K562 (cell line): ENCODE measurements at regions not wholly inside any gene's neighbourhood (a gene's known extent, or its start where the extent isn't known, plus 50 kb on each side); places are given as distances from the start of the nearest gene placed in this dataset.

Experiments used
- ATAC-seq: fragments of 200-7000 bp; cut with Tn5 transposase; 3 replicates; pipeline ENCODE4 v1.9.1; 2020; ENCODE audit warnings: moderate library complexity
- BruUV-seq: library from RNA; stranded (reverse); fragments of 400-500 nt; replicated peaks from 2 replicates; lab custom pipeline; 2021; lab: Mats Ljungman, UMichigan
- CTCF ChIA-PET: fragments of 300-600 bp; formaldehyde crosslinking; extraction: SDS; loops from one replicate; lab custom pipeline; 2021; ENCODE audit warnings: low intra/inter-chr PET ratio; lab: Yijun Ruan, JAX
- POLR2A ChIA-PET: fragments of 300-600, 350-650 bp; sonication (Branson Sonifier 250); formaldehyde crosslinking; extraction: SDS; loops from one replicate; lab custom pipeline; 2021; ENCODE audit warnings: antibody characterized with exemption, inconsistent platforms; lab: Yijun Ruan, JAX
- DNase-seq, 4 experiments: peaks; one replicate each; pipeline versions ENCODE4 v3.0.0 to v3.0.0-alpha.2; 2011 to 2018; ENCODE audit warnings: low spot score in 3 of 4, mixed read lengths in 3 of 4; ENCODE audit errors: extremely low read depth in 1 of 4
- FAIRE-seq: peaks from 2 replicates; lab custom pipeline; 2011; peaks lifted over from hg19 to GRCh38; lab: Jason Lieb, UNC
- H2AFZ ChIP-seq: 2 replicates; pipeline ENCODE4 v1.6.0; 2011; ENCODE audit warnings: low read depth, low read length, control low read depth, inconsistent platforms
- H3K27ac ChIP-seq: fragments of 200-600 bp; 3 replicates; pipeline ENCODE4 v1.8.0; 2011; ENCODE audit warnings: low read depth, mild to moderate bottlenecking, control low read depth, inconsistent platforms, low read length, moderate library complexity, mixed read lengths; ENCODE audit errors: extremely low read depth
- H3K27me3 ChIP-seq, 2 experiments: fragments of 300-600 bp in 1 of 2; 2 replicates in 1 of 2; 3 replicates in 1 of 2; pipeline versions ENCODE4 v1.6.0 to v1.8.0; 2011; ENCODE audit warnings: inconsistent platforms in 2 of 2, low read length in 2 of 2, mild to moderate bottlenecking in 1 of 2, mixed read lengths in 1 of 2, moderate library complexity in 1 of 2; ENCODE audit not compliant: control insufficient read depth in 2 of 2, insufficient read depth in 2 of 2
- H3K36me3 ChIP-seq: fragments of 300-600 bp; 3 replicates; pipeline ENCODE4 v1.8.0; 2011; ENCODE audit warnings: mild to moderate bottlenecking, low read length, inconsistent platforms; ENCODE audit not compliant: control insufficient read depth, insufficient read depth
- H3K4me1 ChIP-seq, 2 experiments: fragments of 200-600 bp in 1 of 2; replicated peaks in 1 of 2; 2 replicates in 1 of 2; 3 replicates in 1 of 2; pipeline versions ENCODE4 v1.5.1 to v1.8.0; 2011; ENCODE audit warnings: inconsistent platforms in 2 of 2, low read length in 2 of 2, mild to moderate bottlenecking in 1 of 2, mixed read lengths in 1 of 2, moderate library complexity in 1 of 2; ENCODE audit not compliant: control insufficient read depth in 2 of 2, insufficient read depth in 2 of 2
- H3K4me2 ChIP-seq: 2 replicates; pipeline ENCODE4 v1.6.1; 2011; ENCODE audit warnings: low read length, control low read depth, inconsistent platforms, mixed read lengths; ENCODE audit not compliant: insufficient read depth
- H3K4me3 ChIP-seq: fragments of 200-600 bp; sonication (generic), shearing (Covaris generic); 2 replicates; pipeline ENCODE4 v1.5.1; 2016; ENCODE audit warnings: control low read depth, inconsistent platforms
- H3K79me2 ChIP-seq: fragments of 200-600 bp; 3 replicates; pipeline ENCODE4 v1.8.0; 2011; ENCODE audit warnings: low read length, inconsistent platforms; ENCODE audit not compliant: control insufficient read depth, insufficient read depth
- H3K9ac ChIP-seq, 2 experiments: 2 replicates each; pipeline versions ENCODE4 v1.6.0 to v1.6.1; 2011; ENCODE audit warnings: low read depth in 2 of 2, low read length in 2 of 2, control low read depth in 1 of 2, inconsistent platforms in 1 of 2, mild to moderate bottlenecking in 1 of 2, mixed read lengths in 1 of 2; ENCODE audit not compliant: insufficient read depth in 1 of 2
- H3K9me1 ChIP-seq: one replicate; pipeline ENCODE4 v1.6.0; 2011; ENCODE audit warnings: inconsistent platforms, mild to moderate bottlenecking, low read length, moderate library complexity; ENCODE audit not compliant: control insufficient read depth, insufficient read depth
- H3K9me3 ChIP-seq: replicated peaks from 2 replicates; pipeline ENCODE4 v1.5.1; 2011; ENCODE audit warnings: low read depth, low read length, inconsistent platforms; ENCODE audit not compliant: control insufficient read depth, insufficient read depth
- H4K20me1 ChIP-seq: replicated peaks from 2 replicates; pipeline ENCODE4 v1.6.1; 2011; ENCODE audit warnings: low read length, inconsistent platforms, mixed read lengths; ENCODE audit not compliant: control insufficient read depth, insufficient read depth
- CBFA2T3 ChIP-seq: fragments of 450-650 bp; IDR thresholded peaks from 2 replicates; pipeline ENCODE4 v1.6.1; 2017
- CBX2 ChIP-seq: fragments of 200-600 bp; sonication (generic); IDR thresholded peaks from one replicate; pipeline ENCODE4 v1.6.1; 2012; ENCODE audit warnings: mild to moderate bottlenecking, low read length, inconsistent platforms; ENCODE audit not compliant: insufficient read depth, poor library complexity, severe bottlenecking
- GATA2 ChIP-seq: sonication (generic); formaldehyde crosslinking; IDR thresholded peaks from 2 replicates; pipeline ENCODE4 v1.4.0; 2020; ENCODE audit warnings: mild to moderate bottlenecking, missing genetic modification reagents
- GATAD2B ChIP-seq: fragments of 450-650 bp; IDR thresholded peaks from 2 replicates; pipeline ENCODE4 v1.6.1; 2017; ENCODE audit warnings: mild to moderate bottlenecking, borderline replicate concordance
- HDAC3 ChIP-seq: fragments of 450-650 bp; IDR thresholded peaks from 2 replicates; pipeline ENCODE4 v1.6.1; 2018; ENCODE audit warnings: borderline replicate concordance, mild to moderate bottlenecking, moderate library complexity; ENCODE audit not compliant: partially characterized antibody
- HMG20A ChIP-seq: fragments of 450-650 bp; formaldehyde crosslinking; conservative IDR thresholded peaks from 2 replicates; pipeline ENCODE4 v1.4.0; 2020; ENCODE audit warnings: mild to moderate bottlenecking, mixed read lengths
- MAZ ChIP-seq, 2 experiments: fragments of 450-650 bp in 1 of 2; sonication (generic) in 1 of 2; formaldehyde crosslinking; IDR thresholded peaks in 1 of 2; conservative IDR thresholded peaks in 1 of 2; 2 replicates each; pipeline versions ENCODE4 v1.4.0 to v1.5.0; 2020; ENCODE audit warnings: mild to moderate bottlenecking in 1 of 2, missing genetic modification reagents in 1 of 2
- NFIC ChIP-seq: fragments of 450-650 bp; IDR thresholded peaks from 2 replicates; pipeline ENCODE4 v1.6.1; 2017; ENCODE audit warnings: mild to moderate bottlenecking, inconsistent platforms
- NR2C1 ChIP-seq, 2 experiments: fragments of 450-650 bp; IDR thresholded peaks; 2 replicates each; pipeline ENCODE4 v1.6.1; 2017; ENCODE audit warnings: mild to moderate bottlenecking in 2 of 2, antibody characterized with exemption in 1 of 2, inconsistent platforms in 1 of 2, missing compliant biosample characterization in 1 of 2, missing genetic modification characterization in 1 of 2
- PURB ChIP-seq: sonication (generic); formaldehyde crosslinking; IDR thresholded peaks from 2 replicates; pipeline ENCODE4 v1.9.0; 2021; ENCODE audit warnings: low read depth, mild to moderate bottlenecking, missing genetic modification reagents
- RUNX1 ChIP-seq: sonication (generic); IDR thresholded peaks from 2 replicates; pipeline ENCODE4 v1.6.1; 2016; ENCODE audit warnings: antibody characterized with exemption, low read depth
- SOX6 ChIP-seq: fragments of 450-650 bp; IDR thresholded peaks from 2 replicates; pipeline ENCODE4 v1.6.1; 2014; ENCODE audit warnings: mild to moderate bottlenecking
- SRSF9 ChIP-seq: fragments of 200-400 bp; formaldehyde crosslinking; IDR thresholded peaks from 2 replicates; pipeline ENCODE4 v1.6.1; 2017; ENCODE audit warnings: low read depth, low read length, borderline replicate concordance
- TAL1 ChIP-seq: fragments of 450-650 bp; IDR thresholded peaks from 2 replicates; pipeline ENCODE4 v1.6.1; 2016; ENCODE audit warnings: mild to moderate bottlenecking
- ZBED1 ChIP-seq: IDR thresholded peaks from 2 replicates; pipeline ENCODE4 v1.6.1; 2014
- ZNF134 ChIP-seq: fragments of 250-450 bp; sonication (Bioruptor Pico); conservative IDR thresholded peaks from 2 replicates; pipeline ENCODE4 v1.4.0; 2020
- ZNF408 ChIP-seq: fragments of 250-450 bp; sonication (Bioruptor Pico); IDR thresholded peaks from 2 replicates; pipeline ENCODE4 v1.4.0; 2020; ENCODE audit warnings: low read depth, mild to moderate bottlenecking, moderate library complexity
- ZNF76 ChIP-seq: fragments of 250-450 bp; sonication (Bioruptor Pico); IDR thresholded peaks from 2 replicates; pipeline ENCODE4 v1.4.0; 2020; ENCODE audit warnings: mild to moderate bottlenecking, moderate library complexity, borderline replicate concordance
- WGBS: fragments of 100-300 bp; shearing (Covaris generic); methylation state at CpG from one replicate; pipeline ENCODE4 v1.1.6; 2016; ENCODE audit warnings: low coverage, mixed read lengths; ENCODE audit not compliant: insufficient coverage; ENCODE audit errors: missing lambda C conversion rate; 5-methylcytosine and 5-hydroxymethylcytosine counted together
- in situ Hi-C: fragments of 300-500 bp; cut with MboI; formaldehyde crosslinking; loops from 4 replicates; pipeline ENCODE4 v1.15.0; 2018; ENCODE audit warnings: inconsistent platforms, mixed read lengths
- intact Hi-C: fragments of 100-400 bp; cut with micrococcal nuclease; formaldehyde crosslinking; loops from 2 replicates; pipeline ENCODE4 v1.14.2; 2022
- TF ChIP-seq, protein P1 (sequence below): fragments of 250-450 bp; sonication (Bioruptor Pico); IDR thresholded peaks from 2 replicates; pipeline ENCODE4 v1.8.0; 2021; ENCODE audit warnings: borderline replicate concordance, mild to moderate bottlenecking, moderate library complexity; ENCODE audit not compliant: poor library complexity, severe bottlenecking
- TF ChIP-seq, protein P2 (sequence below), 2 experiments: IDR thresholded peaks in 1 of 2; conservative IDR thresholded peaks in 1 of 2; 2 replicates each; pipeline ENCODE4 v1.6.1; 2016; ENCODE audit warnings: low read depth in 2 of 2, mild to moderate bottlenecking in 1 of 2, missing compliant biosample characterization in 1 of 2, missing genetic modification characterization in 1 of 2, moderate library complexity in 1 of 2

DNA sequence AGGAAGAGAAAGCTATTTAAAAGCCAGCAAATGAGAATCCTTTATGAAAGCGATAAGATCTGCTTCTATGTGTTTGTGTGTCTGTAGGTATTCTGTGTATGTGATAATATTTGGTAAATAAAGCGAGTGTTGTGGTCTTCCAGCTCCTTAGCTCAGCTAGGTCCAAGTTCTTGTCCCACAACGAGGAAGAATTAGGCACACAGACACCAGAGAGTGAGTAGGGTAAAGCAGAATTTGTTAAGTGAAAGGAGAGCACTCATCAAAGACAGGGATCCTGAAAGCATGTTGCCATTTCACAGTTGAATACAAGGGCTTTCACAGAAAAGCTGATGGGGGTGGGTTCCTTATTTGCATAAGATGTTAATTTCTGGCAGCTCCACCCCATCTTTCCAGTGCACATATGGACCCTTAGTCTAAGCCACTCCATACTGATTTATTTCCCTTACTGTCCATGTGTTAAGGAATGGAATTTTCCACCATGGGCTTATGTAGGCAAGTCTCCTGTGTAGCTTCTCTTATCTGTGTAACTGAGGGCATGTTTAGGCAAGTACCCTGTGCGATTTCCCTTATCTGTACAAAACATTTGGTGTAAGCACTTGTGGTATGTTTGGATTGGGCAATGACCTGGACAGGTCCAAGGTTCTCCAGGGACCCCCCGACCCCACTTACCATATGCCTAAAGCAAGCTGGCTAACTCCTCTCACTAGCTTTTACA, 165.9 kb upstream of the VIPR2 start:
- no TSS peak for BruUV-seq
- DNase-seq (peak in 3 of 4 experiments; percentile 24 to 63 (median 41)), ATAC-seq (peak; percentile 93), FAIRE-seq (no peak)
- no peak overlapping the region for H3K4me3 ChIP-seq
- no peaks in the 10 kb centered on the region for H3K36me3 ChIP-seq
- no peaks in the 10 kb centered on the region for H3K9me1 ChIP-seq
- intact Hi-C loops (no loop called here), in situ Hi-C loops (no loop called here)
- ChIA-PET POLR2A (interaction anchor here (0.6 to 1.2 kb wide), 3 partner anchors 9 to 288 kb away, joined by 3 to 4 read pairs (median 3); no protein-coding TSS in a partner anchor), CTCF (no interaction called here)
- peaks cover 0 to 8% of the 10 kb centered on the region in 2 experiments; a peak in 2 of 5 replicates for H3K4me1 ChIP-seq
- no peaks in the 10 kb centered on the region for H3K9me3 ChIP-seq
- H3K79me2 ChIP-seq, result no peaks in the 10 kb centered on the region
- H3K27me3 ChIP-seq, result no peaks in the 10 kb centered on the region
- 3% methylated on average over 5 of the region's 5 CpGs for WGBS
- H3K9ac ChIP-seq, result no peak overlapping the region
- no peak overlapping the region for H3K27ac ChIP-seq
- H2AFZ ChIP-seq, result peak overlapping the region; percentile 23
- peak overlapping the region; percentile 21; the same call in 1 of the 2 replicates for H3K4me2 ChIP-seq
- H4K20me1 ChIP-seq, result no peaks in the 10 kb centered on the region
- no peak for TF ChIP-seq SRSF9
- TF ChIP-seq ZNF76 (CRISPR knock-in tag), result no peak
- TF ChIP-seq, protein P1, sequence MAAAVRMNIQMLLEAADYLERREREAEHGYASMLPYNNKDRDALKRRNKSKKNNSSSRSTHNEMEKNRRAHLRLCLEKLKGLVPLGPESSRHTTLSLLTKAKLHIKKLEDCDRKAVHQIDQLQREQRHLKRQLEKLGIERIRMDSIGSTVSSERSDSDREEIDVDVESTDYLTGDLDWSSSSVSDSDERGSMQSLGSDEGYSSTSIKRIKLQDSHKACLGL, result no peak
- no peak for TF ChIP-seq ZNF408 (CRISPR knock-in tag)
- TF ChIP-seq ZNF134 (CRISPR knock-in tag), result no peak; the same call in 1 of the 2 replicates
- TF ChIP-seq, protein P2, sequence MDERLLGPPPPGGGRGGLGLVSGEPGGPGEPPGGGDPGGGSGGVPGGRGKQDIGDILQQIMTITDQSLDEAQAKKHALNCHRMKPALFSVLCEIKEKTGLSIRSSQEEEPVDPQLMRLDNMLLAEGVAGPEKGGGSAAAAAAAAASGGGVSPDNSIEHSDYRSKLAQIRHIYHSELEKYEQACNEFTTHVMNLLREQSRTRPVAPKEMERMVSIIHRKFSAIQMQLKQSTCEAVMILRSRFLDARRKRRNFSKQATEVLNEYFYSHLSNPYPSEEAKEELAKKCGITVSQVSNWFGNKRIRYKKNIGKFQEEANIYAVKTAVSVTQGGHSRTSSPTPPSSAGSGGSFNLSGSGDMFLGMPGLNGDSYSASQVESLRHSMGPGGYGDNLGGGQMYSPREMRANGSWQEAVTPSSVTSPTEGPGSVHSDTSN (CRISPR knock-in tag; IDR thresholded peaks at IDR 0.05; ENCODE audit: low read depth), result no peak
- TF ChIP-seq, protein P2 (tag; conservative IDR thresholded peaks at IDR 0.05; ENCODE audit: low read depth), result peak; percentile 45; the same call in 1 of the 2 replicates
- TF ChIP-seq RUNX1, result no peak
- TF ChIP-seq ZBED1, result no peak
- TF ChIP-seq NFIC, result peak; percentile 74
- TF ChIP-seq GATA2 (CRISPR knock-in tag), result peak; percentile 41; the same call in 1 of the 2 replicates
- TF ChIP-seq PURB (CRISPR knock-in tag), result no peak
- TF ChIP-seq TAL1, result peak; percentile 89
- TF ChIP-seq CBFA2T3, result peak; percentile 93
- TF ChIP-seq CBX2, result no peak
- peak; percentile 42 for TF ChIP-seq HDAC3
- TF ChIP-seq HMG20A (CRISPR knock-in tag), result no peak
- TF ChIP-seq SOX6, result peak; percentile 59
- TF ChIP-seq GATAD2B, result 0 out of 2 replicates have a peak, but pooled peaks have one; percentile 41
- 0 out of 4 replicates have a peak, but pooled peaks of 1 of the 2 experiments have one; percentile 38 for TF ChIP-seq MAZ (CRISPR knock-in tag; conservative IDR thresholded peaks at IDR 0.05 in 1 of 2, IDR thresholded peaks at IDR 0.05 in 1 of 2)
- TF ChIP-seq NR2C1 (IDR thresholded peaks at IDR 0.05), result no peak
- 0 out of 2 replicates have a peak, but pooled peaks have one; percentile 29 for TF ChIP-seq NR2C1 (tag; IDR thresholded peaks at IDR 0.05)
